ENCODE measurements at regions not wholly inside any gene's neighbourhood (a gene's known extent, or its start where the extent isn't known, plus 50 kb on each side); places are given as distances from the start of the nearest gene placed in this dataset.

DNA sequence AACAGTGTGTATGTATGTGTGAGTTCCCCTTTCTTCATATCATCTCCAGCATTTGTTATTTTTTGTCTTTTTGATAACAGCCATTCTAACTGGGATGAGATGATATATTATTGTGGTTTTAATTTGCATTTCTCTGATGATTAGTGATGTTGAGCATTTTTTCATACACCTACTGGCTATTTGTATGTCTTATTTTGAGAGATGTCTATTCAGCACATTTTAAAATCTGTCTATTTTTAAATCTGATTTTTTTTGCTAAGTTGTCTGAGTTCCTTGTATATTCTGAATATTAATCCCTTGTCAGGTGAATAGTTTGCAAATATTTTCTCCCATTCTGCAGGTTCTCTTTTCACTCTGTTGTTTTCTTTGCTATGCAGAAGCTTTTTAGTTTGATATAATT, 469.1 kb downstream of the FUT8 start:
- TF ChIP-seq CTCF (IDR thresholded peaks at IDR 0.05) (no peak), EZH2phosphoT487 (IDR thresholded peaks at IDR 0.05) (no peak), EZH2 (IDR thresholded peaks at IDR 0.05) (no peak)

Measured in neural progenitor cell (in vitro differentiated cells).